ENCODE measurements at regions not wholly inside any gene's neighbourhood (a gene's known extent, or its start where the extent isn't known, plus 50 kb on each side); places are given as distances from the start of the nearest gene placed in this dataset.

DNA sequence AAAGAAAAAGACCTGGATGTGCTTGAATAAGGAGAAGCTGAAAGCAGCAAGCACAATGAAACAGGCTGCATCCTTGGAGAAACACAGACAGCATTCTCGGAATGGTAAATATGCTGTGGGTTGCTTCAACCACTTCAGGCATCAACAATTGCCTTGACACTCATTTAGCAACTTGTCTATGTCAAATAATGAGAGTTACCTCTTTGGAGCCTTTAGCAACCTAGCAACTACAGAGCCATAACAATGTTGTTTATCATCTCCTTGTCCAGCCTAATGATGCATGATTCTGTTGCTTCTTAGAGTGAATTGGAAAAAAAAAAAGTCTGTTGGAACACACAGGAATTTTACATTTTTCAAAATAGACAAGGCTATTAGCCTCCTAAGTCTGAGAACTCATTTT lies 410.6 kb downstream of the PIK3C3 start:
- TF ChIP-seq, protein P1, sequence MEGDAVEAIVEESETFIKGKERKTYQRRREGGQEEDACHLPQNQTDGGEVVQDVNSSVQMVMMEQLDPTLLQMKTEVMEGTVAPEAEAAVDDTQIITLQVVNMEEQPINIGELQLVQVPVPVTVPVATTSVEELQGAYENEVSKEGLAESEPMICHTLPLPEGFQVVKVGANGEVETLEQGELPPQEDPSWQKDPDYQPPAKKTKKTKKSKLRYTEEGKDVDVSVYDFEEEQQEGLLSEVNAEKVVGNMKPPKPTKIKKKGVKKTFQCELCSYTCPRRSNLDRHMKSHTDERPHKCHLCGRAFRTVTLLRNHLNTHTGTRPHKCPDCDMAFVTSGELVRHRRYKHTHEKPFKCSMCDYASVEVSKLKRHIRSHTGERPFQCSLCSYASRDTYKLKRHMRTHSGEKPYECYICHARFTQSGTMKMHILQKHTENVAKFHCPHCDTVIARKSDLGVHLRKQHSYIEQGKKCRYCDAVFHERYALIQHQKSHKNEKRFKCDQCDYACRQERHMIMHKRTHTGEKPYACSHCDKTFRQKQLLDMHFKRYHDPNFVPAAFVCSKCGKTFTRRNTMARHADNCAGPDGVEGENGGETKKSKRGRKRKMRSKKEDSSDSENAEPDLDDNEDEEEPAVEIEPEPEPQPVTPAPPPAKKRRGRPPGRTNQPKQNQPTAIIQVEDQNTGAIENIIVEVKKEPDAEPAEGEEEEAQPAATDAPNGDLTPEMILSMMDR (conservative IDR thresholded peaks at IDR 0.05; ENCODE audit: low read length), result no peak
- TF ChIP-seq EZH2phosphoT487 (IDR thresholded peaks at IDR 0.05; ENCODE audit: borderline replicate concordance, low read depth, low read length), result no peak
